HG03342 (cell line): ENCODE measurements at regions not wholly inside any gene's neighbourhood (a gene's known extent, or its start where the extent isn't known, plus 50 kb on each side); places are given as distances from the start of the nearest gene placed in this dataset.

ENCODE experiments used
- ATAC-seq: cut with Tn5 transposase; IDR thresholded peaks from one replicate; pipeline ENCODE4 v1.9.1; 2021; ENCODE audit warnings: mild to moderate bottlenecking, moderate library complexity; ENCODE audit not compliant: unreplicated experiment

DNA sequence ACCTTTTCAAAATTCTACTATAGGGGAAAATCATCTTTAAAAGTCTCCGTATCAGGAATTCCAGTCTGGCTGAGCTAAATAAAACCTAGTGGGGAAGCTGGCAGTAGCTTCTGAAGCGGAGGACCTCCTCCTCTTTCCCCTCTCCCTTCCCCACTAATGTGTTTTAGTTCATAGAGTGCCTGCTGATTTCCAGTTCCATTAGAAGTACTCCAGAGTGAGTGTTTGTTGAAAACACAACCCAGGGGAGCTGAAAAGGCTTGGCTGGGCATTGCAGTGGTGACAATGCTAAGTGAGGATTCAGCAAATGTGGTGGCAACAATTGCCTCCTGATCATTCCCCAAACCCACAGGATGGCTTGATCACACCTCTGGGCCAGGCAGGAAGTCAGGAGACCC lies 144.2 kb upstream of the FRMD6 start:
- ATAC-seq = no peak

DNA sequence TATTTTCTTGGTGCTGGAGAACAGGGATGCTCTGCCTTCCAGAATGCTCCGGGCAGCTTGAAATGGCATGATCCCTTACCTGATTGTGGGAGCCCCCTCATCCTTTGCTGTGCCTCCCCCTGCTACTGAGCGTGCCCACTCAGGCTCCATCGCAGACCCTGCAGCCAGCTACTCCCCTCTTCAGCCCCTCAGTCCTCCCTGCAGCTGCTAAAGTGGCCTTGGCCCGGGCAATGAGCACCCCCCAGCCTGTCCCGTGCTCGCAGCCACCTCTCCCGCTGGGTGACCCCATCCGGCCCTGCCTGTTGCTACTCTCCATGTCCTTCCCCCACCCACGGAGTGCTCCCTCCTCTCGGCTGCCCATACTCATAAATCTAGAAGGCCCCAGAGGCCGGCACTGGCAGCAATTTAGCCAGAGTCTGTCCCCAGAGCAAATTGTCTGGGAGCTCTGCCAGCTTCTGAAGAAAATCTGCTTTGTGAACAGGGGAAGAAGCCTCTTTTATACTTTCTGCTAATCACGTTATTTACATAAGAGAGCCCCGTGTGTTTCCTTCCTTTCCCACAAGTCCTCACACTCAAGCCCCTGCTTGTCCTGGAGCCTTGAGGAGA lies 143.7 kb upstream of the FRMD6 start:
- ATAC-seq = no peak

DNA sequence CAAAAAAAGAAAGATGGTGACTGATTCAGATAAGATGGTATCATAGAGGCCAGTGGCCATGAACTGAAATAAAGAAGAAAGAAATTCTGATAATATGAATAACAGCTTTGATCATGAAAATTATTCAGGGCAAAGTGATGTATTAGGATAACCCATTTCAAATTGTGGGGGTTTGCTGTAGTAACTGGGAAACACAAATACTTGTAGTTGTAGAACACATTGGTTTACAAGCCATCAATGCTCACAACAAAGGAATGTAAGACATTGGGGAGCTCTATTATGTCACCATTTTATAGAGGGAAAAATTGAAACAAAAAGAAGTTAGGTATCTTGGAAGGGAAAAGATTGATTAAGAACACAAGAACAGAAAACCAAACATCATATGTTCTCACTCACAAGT lies 140.4 kb upstream of the FRMD6 start:
- ATAC-seq = no peak

DNA sequence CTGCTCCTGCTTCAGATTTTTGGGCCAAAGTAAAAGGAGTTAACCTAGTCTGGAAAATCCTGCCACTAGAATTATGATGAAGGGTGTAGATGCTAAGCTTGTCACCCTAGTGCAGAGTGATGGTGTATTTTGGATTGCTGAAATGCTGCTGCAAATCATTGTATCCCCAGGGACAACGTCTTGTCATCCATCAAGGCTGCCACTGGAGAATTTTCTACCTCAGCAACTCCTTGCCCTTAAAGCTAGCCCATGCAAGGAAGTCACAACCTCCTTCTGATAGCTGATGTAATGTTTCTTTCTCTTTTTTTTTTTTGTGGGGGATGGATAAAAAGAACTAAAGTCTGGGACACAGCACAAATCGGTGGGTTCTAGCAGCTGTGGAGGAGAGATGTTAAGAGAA lies 139.4 kb upstream of the FRMD6 start:
- no peak for ATAC-seq

DNA sequence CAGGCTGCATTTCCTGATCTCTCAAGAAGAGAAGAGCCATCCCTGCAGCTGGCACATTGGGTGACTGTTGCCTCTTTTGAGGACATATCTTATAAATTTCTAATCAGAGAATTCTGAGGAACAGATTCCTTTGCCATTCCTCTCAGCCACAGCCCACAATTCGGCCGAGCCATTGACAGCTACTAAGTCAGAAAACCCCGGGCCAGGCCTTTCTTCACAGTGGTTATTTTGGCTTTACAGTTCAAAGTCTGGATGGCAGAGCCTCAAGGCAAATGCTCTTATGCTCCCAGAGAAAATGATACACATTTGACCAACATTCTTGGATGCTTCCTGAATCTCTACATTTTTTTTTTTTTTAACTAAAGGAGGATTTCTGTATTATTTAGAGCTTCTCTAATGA lies 138.4 kb upstream of the FRMD6 start:
- no peak for ATAC-seq

DNA sequence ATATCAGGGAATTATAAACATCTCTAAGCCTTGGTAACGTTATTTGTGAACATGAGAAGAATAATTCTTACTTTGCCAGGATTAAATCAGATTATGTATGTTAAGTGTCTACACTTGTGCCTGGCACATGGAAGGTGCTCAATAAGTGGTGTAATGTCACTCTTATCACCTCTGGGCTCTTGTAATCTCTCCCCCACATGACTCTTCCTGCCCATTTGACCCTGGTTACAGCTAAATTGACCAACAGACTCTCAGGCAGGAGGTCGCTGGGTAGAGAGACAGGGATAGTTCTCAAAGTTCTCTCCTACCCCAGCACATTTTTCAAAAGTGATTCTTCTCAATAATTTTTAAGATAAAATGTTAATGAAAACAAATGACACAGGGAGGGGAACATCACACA lies 137.8 kb upstream of the FRMD6 start:
- ATAC-seq = no peak

DNA sequence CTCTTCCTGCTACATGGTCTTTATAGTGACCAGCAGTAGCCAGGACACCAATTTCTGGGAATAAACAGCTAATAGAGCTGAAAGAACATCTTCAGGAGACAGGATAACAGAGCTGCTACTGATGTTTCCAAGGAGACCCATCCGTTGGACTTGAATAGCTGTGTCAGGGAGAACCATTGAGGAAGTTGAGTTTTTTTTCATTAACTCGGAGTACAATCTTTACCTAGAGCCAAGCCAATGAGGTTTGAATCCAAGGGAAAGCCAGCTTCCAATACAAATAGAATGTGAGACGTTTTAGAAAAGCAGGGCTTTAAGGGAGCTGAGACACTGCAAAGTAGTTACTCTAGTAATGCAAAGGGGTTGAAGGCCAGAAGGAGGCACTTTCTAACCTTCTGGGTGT lies 136.1 kb upstream of the FRMD6 start:
- ATAC-seq = no peak

DNA sequence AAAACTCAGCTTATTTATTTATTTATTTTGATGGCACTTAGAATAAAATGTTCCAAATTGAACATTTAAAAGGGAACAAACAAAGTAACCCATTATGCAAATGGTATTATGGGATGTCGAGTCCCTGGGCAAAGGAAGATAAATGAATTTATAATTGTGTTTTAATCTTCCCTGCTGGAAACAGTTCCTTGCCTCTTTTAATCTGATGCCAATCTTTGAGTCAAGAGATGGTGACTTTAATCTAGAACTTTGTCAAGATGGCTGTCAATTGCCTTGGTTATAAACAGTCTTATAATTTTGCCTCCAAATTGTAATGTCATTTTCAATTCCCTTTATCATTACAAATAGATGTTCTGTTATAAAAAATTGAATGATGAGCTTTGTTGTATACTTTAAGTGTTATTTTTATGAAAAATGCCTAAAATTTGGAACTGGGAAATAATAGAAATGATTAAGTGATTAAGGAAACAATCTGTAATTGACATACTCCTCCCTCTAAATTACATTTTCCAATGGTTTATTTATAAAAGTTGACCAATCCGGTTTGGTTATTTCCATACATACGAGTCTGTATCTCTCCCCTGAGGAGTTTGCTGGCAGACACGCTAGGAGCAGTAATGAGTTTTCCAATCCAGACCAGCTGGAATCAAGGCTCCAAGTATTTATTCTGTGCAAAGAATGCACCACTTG lies 134.9 kb upstream of the FRMD6 start:
- no peak for ATAC-seq

DNA sequence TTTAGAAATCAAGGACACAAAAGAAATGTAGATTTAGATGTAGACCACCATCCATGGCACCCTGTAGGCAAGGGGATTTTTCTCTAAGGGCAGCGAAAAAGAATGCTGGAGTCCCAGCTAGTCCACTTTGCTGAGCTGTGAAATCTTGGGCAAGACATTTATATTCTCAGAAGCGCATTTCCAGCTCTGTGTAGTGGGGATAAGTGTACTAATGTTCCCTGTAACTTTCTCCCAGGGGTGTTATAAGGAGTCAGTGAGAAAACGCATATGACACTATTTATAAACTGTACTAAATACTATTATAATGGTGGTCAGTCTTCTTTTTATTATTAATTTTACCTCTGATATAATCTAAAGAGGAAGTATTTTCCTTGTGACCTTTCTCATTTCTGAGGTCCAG lies 133.4 kb upstream of the FRMD6 start:
- ATAC-seq = no peak

DNA sequence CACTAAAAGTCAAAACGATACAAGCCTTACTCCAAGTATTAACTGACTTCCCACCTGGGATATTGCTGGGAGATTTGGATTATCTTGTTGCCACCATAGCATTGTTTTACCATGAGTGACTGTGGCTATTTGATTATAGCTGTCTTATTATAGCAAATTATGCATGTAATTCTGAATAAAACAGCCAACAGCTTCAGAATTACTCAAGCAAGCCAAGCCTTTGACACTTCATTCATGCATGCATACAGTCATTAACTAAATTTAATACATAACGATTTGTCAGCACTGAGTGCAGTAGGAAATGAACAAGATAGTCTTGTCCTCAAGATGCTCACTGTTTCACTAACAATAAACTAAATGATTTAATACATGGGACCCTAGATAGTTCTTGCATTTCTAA lies 133.0 kb upstream of the FRMD6 start:
- no peak for ATAC-seq

DNA sequence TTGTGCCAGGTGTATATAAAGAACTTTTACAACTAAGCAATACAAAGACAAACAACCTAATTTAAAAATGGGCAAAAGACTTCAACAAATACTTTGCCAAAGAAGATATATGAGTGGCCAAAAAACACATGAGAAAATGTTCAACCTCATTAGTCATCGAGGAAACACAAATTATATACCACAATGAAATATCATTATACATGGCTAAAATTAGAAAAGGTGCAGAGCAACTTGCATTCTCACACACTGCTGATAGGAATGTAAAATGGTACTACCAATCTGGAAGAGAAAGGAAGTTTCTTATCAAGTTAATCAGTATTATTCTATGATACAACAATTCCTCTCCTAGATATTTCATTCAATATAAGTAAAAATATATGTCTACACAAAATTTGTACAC lies 131.6 kb upstream of the FRMD6 start:
- no peak for ATAC-seq

DNA sequence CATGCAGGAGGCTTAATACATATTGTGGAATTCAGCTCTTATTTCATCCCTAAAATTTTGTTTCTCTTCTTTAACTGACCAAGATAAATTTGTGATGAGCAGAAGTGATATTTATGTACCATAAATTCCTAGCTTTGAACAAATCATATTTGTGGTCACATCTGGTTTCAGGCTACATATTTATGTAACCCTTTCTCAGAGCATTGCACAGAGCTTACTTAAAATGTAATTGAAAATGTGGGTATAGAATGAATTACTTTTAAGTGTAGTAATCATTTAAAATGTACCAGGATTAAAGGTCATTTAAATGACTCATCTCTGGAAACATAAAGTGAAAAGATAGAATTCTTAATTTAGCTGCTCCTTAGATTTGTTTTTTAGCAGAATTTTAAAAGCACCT lies 129.9 kb upstream of the FRMD6 start:
- ATAC-seq = no peak

DNA sequence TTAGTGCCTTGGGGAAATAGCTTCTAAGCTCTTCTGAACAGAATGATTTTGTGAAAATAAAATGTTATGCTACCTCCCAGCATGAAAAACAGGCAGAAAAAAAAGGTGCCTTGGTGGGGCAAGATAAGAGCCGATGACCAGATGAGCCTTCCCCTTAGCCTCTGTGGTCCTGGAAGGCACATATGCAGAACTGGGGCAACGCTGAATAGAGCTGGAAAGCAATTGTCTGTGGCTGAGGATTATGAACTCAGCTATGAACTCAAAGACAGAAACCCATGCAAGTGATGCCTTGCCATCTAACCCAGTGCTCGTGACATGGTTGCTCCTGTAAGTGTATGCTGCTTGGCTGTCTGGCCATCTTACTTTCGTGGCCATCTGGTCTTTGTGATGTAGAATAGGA lies 128.5 kb upstream of the FRMD6 start:
- no peak for ATAC-seq

DNA sequence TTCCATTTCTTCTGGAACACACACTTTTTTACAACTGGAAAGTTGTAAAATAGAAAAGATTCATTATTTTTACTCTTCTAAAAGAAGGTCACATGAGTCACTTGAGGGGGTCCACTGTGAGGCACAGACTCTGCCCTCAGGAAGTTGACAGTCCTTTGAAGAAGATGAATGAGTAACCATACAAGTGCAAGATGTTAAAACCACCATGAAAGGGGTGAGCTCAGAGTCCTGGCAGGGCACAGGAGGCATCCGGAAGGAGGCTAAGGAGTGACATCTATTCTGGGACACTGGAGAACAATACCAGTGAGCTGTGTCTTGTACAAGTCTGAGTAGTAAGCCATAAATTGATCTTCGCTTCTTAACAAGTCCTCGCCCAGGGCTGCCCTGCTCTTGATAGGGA lies 126.0 kb upstream of the FRMD6 start:
- ATAC-seq = no peak

DNA sequence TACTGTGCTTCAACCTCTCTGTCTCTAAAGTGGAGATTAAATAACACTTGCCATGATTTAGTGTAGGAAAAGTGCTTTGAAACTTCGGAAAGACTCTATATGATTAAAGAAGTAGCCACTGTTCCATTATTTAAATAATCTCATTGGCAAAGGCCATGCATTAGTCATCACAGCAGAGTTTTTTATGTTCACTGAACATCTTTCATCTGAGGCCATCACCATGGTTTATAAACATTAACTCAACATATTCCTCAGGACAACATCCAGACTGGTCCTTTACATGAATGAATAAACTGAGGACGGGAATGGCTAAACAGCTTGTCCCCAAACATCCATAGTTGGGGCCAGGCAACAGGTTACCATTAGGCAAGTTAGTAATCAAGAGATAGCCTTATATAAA lies 124.6 kb upstream of the FRMD6 start:
- ATAC-seq = no peak

DNA sequence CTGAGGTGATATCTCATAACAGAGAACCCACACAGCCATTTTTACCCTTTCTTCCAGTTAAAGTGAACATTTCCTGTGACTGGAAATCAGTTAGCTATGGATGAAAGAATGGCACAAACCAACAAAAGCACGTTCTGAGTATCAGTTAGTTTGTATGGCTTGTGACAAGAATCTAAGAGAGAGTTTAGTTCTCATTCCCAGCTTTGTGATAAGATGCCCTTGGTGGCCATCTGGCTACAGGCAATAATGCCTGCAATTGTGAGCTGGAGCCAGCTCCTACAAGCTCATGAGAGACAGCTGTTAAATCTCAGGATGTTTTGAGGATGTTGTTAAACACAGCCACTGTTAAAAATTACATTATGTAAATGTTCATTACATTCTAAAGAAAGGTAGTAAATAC lies 122.0 kb upstream of the FRMD6 start:
- no peak for ATAC-seq

DNA sequence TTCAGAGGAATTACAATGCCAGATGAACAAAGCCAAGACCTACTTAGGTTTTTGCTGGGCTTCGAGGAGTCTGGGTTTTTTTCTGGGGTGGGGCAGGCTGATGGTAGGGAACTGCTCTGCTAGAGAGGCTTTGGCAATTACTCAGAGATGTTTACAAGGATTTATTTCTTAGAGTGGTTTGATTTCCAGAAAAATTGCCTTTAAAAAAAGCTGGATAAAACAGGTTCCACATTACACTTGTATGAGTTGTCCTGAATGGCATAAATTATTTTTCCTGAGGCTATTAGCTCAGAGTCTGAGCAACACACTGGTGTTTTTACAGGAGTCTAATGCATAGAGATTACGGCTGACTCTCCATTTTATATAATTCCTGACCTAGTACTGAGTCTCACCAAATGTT lies 118.5 kb upstream of the FRMD6 start:
- no peak for ATAC-seq

DNA sequence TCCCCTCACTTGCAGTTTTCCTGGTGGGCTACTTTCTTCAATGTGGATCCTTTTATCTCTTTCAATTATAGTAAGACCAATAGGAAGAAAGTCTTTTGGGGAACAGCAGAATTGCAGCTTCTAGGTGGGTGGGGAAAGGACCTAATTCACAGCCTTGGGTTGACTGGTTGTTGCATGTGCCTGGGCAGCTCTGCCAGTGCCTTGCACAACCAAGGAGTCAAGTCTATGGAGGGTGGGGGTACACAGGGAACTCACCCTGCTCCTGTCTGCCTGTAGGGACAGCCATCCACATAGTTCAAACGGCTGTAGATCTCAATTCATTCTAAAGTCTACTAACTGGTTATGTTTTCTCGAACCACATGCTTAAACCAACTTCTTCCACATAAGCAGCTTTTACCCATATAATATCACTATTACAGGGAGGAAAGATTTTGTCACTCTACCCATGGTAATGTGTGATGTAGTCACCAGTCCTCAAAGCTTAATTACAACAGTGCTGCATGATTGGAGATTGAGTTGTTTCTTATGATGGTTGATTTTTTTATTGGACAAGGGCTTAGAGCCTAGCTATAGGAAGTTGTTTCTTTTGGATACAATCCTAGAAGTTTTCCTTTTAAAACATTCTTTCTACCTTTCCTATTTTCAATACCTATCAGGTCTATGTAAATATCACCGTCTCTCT lies 117.7 kb upstream of the FRMD6 start:
- ATAC-seq = no peak

DNA sequence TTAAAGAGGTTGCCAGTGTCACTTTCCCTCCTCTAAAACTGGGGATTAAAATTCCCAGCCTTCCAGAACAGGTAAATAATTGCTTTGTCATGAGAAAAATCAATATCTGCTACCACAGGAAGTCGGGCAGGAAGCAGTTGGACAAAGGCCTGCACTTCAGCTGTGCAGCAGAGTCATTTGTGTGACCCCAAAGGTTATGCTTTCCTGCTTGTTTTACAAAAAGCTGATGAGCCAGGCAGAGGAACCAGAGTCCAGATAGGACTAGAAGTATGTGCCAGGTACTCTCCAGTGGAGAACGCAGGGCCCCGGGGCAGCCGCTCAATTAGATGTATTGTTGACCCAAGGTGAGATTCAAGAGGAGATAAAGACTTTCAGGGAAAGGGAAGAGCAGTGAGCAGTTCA lies 117.1 kb upstream of the FRMD6 start:
- no peak for ATAC-seq

DNA sequence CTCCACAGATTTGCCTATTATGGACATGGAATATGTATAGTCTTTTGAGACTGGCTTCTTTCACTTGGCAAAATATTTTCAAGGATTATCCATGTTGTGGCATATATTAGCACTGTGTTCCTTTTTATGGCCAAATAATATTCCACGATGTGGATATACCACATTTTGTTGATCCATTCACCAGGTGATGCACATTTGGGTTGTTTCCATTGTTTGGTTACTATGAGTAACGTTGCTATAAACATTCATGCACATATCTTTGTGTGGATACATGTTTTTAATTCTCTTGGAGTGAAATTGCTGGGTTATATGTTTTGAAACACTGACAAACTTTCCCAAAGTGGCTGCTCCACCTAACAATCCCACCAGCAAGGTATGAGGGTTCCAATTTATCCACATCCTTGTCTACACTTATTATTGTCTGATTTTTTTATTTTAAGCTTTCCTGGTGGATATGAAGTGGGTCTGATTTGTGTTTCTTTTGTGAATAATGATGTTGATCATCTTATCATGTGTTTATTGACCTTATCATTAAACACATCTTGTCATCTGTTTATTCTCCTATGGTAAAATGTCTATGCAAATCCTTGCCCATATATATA lies 116.2 kb upstream of the FRMD6 start:
- ATAC-seq = no peak

DNA sequence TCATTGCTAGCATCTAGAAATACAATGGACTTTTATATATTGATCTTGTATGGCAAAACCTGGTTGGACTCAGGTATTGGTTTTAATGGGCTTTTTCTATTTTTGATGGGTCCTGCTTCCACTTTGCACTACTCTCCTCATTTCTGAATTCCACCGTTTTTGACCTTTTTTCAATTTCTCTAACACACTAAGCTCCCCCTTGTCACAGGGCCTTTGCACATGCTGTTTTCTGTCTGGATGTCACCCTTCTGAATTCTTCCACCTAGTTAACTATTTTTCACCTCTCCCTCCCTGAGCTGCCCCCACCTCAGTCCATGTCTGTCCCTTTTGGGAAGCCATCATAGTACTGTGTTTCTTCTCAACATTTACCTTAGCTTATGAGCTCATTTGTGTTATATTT lies 112.7 kb upstream of the FRMD6 start:
- no peak for ATAC-seq

DNA sequence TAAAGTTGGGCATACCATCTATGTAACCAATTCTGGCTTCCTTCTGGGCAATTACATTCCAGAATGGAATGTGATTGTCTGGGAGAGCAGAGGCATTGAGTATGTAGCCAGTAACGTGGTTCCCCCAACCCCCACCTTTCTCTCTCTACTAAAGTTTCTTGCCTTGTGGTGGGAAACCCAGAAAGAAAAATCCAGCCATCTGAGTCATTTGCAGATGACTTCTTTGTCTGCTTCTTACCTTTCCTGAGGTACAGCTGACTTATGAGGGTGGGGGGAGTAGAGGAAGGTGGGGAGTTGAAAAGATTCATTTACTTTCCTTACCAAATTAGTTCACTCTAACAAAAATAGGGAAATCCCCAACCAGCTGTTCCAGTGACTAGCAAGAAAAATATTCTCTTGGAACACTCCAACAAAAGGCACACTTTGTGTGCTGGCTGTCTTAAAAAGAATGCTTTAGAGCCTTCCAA lies 112.1 kb upstream of the FRMD6 start:
- no peak for ATAC-seq
